DND-41 (cell line): ENCODE measurements at regions not wholly inside any gene's neighbourhood (a gene's known extent, or its start where the extent isn't known, plus 50 kb on each side); places are given as distances from the start of the nearest gene placed in this dataset.

Experiments
- CTCF ChIP-seq: IDR thresholded peaks from 2 replicates; pipeline ENCODE4 v1.5.1; 2012; ENCODE audit warnings: borderline replicate concordance, low read length, moderate library complexity, mild to moderate bottlenecking; ENCODE audit not compliant: poor library complexity, severe bottlenecking; ENCODE audit errors: extremely low read depth
- EZH2 ChIP-seq: IDR thresholded peaks from 3 replicates; pipeline ENCODE4 v1.6.1; 2012; ENCODE audit warnings: borderline replicate concordance, low read depth, mild to moderate bottlenecking, moderate library complexity, low read length, inconsistent platforms; ENCODE audit not compliant: severe bottlenecking

DNA sequence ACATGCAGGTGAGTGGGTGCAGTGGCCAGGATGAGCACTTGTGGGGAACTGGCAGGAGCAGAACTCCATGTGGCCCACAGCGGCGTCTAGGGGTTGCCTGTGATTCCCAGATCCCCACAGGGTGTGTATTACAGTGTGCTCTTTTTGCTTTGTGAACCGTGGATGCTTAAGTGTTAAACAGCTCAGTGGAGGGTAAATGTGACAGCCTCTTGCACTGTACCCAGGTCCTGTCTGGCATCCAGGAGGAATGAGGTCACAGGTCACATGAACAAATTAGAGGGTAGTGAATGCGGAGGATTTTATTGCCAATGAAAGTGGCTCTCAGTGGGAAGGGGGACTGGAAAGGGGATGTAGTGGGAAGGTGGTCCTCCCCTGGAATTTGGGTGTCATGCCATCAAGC is 447.8 kb downstream of the SPRY1 start:
- TF ChIP-seq CTCF = no peak
- TF ChIP-seq EZH2 = no peak
